DOHH2 (cell line): ENCODE measurements at regions not wholly inside any gene's neighbourhood (a gene's known extent, or its start where the extent isn't known, plus 50 kb on each side); places are given as distances from the start of the nearest gene placed in this dataset.

Experiments
- H3F3A ChIP-seq: fragments of 200-600 bp; sonication (generic), shearing (Covaris generic); 2 replicates; pipeline ENCODE4 v1.6.0; 2016; ENCODE audit warnings: antibody characterized with exemption, mild to moderate bottlenecking; ENCODE audit not compliant: control insufficient read depth, insufficient read depth
- H3K27ac ChIP-seq: fragments of 200-600 bp; sonication (generic); 2 replicates; pipeline ENCODE4 v1.5.1; 2014; ENCODE audit warnings: low read depth, mild to moderate bottlenecking, low read length, moderate library complexity
- H3K27me3 ChIP-seq: fragments of 200-600 bp; sonication (generic); 2 replicates; pipeline ENCODE4 v1.6.1; 2014; ENCODE audit warnings: mild to moderate bottlenecking, low read length, mixed read lengths; ENCODE audit not compliant: control insufficient read depth
- H3K36me3 ChIP-seq: fragments of 200-600 bp; sonication (generic); 2 replicates; pipeline ENCODE4 v1.6.1; 2014; ENCODE audit warnings: mild to moderate bottlenecking, low read length, moderate library complexity, mixed read lengths; ENCODE audit not compliant: control insufficient read depth
- H3K4me1 ChIP-seq: fragments of 200-600 bp; sonication (generic); 2 replicates; pipeline ENCODE4 v1.6.1; 2014; ENCODE audit warnings: mild to moderate bottlenecking, low read length, mixed read lengths; ENCODE audit not compliant: control insufficient read depth
- H3K4me2 ChIP-seq: fragments of 200-600 bp; sonication (generic); 2 replicates; pipeline ENCODE4 v1.6.0; 2014; ENCODE audit warnings: mild to moderate bottlenecking, low read length, moderate library complexity
- H3K4me3 ChIP-seq: fragments of 200-600 bp; sonication (generic); 2 replicates; pipeline ENCODE4 v1.5.1; 2014; ENCODE audit warnings: mild to moderate bottlenecking, low read length, mixed read lengths
- H3K79me2 ChIP-seq: fragments of 200-600 bp; sonication (generic); 2 replicates; pipeline ENCODE4 v1.6.1; 2014; ENCODE audit warnings: mild to moderate bottlenecking, low read length, mixed read lengths; ENCODE audit not compliant: control insufficient read depth
- H3K9me2 ChIP-seq: fragments of 200-600 bp; sonication (generic); replicated peaks from 2 replicates; pipeline ENCODE4 v1.6.1; 2014; ENCODE audit warnings: mild to moderate bottlenecking, low read length, mixed read lengths; ENCODE audit not compliant: control insufficient read depth
- H3K9me3 ChIP-seq: fragments of 200-600 bp; sonication (generic); 2 replicates; pipeline ENCODE4 v1.6.1; 2014; ENCODE audit warnings: antibody characterized with exemption, low read length, mixed read lengths; ENCODE audit not compliant: control insufficient read depth, insufficient read depth
- H4K20me1 ChIP-seq: fragments of 200-600 bp; sonication (generic); 2 replicates; pipeline ENCODE4 v1.6.0; 2014; ENCODE audit warnings: low read depth, mild to moderate bottlenecking, antibody characterized with exemption, low read length, moderate library complexity; ENCODE audit not compliant: control insufficient read depth, insufficient read depth
- CTCF ChIP-seq: fragments of 200-600 bp; sonication (generic); IDR thresholded peaks from one replicate; pipeline ENCODE4 v1.5.1; 2014; ENCODE audit warnings: antibody characterized with exemption, mild to moderate bottlenecking, low read depth, low read length; ENCODE audit not compliant: poor library complexity, severe bottlenecking
- EZH2phosphoT487 ChIP-seq: fragments of 200-600 bp; sonication (generic); IDR thresholded peaks from 2 replicates; pipeline ENCODE4 v1.6.1; 2017; ENCODE audit warnings: borderline replicate concordance, mild to moderate bottlenecking, antibody characterized with exemption, low read length, moderate library complexity, mixed read lengths

- H4K20me1 ChIP-seq, result no peaks in the 10 kb centered on the region
- H3K9me3 ChIP-seq, result no peaks in the 10 kb centered on the region
- H3F3A ChIP-seq, result no peaks in the 10 kb centered on the region
- H3K36me3 ChIP-seq, result no peaks in the 10 kb centered on the region
- TF ChIP-seq CTCF (no peak), EZH2phosphoT487 (no peak)
- H3K4me2 ChIP-seq, result no peak overlapping the region
- no peak overlapping the region for H3K4me3 ChIP-seq
- no peaks in the 10 kb centered on the region for H3K4me1 ChIP-seq
- H3K9me2 ChIP-seq, result no peaks in the 10 kb centered on the region
- H3K27ac ChIP-seq, result no peak overlapping the region
- no peaks in the 10 kb centered on the region for H3K79me2 ChIP-seq
- H3K27me3 ChIP-seq, result no peaks in the 10 kb centered on the region
These were observed 168.1 kb upstream of the FGGY start for GRCh38 chr1:59128784-59129227.

- no peaks in the 10 kb centered on the region for H3K9me3 ChIP-seq
- no peaks in the 10 kb centered on the region for H3K79me2 ChIP-seq
- H3K36me3 ChIP-seq, result no peaks in the 10 kb centered on the region
- H4K20me1 ChIP-seq, result no peaks in the 10 kb centered on the region
- H3K4me2 ChIP-seq, result no peak overlapping the region
- H3F3A ChIP-seq, result no peaks in the 10 kb centered on the region
- H3K4me1 ChIP-seq, result no peaks in the 10 kb centered on the region
- no peaks in the 10 kb centered on the region for H3K9me2 ChIP-seq
- H3K27me3 ChIP-seq, result no peaks in the 10 kb centered on the region
- no peak overlapping the region for H3K27ac ChIP-seq
- no peak overlapping the region for H3K4me3 ChIP-seq
- no peak for TF ChIP-seq CTCF
- TF ChIP-seq EZH2phosphoT487, result no peak
These were observed 164.6 kb upstream of the FGGY start for GRCh38 chr1:59132295-59132694.

GRCh38 chr1:59133997-59134396 lies 162.9 kb upstream of the FGGY start:
- Histone ChIP-seq H3K4me2 (no peak overlapping the region), H3K9me3 (no peaks in the 10 kb centered on the region), H3K9me2 (no peaks in the 10 kb centered on the region), H3K79me2 (no peaks in the 10 kb centered on the region), H3K27ac (no peak overlapping the region), H3K4me1 (no peaks in the 10 kb centered on the region), H4K20me1 (no peaks in the 10 kb centered on the region), H3K27me3 (no peaks in the 10 kb centered on the region), H3K4me3 (no peak overlapping the region), H3F3A (no peaks in the 10 kb centered on the region), H3K36me3 (no peaks in the 10 kb centered on the region)
- TF ChIP-seq EZH2phosphoT487 (no peak), CTCF (no peak)
